Mucosa of descending colon (tissue), 3 donors: ENCODE measurements at regions not wholly inside any gene's neighbourhood (a gene's known extent, or its start where the extent isn't known, plus 50 kb on each side); places are given as distances from the start of the nearest gene placed in this dataset.

Experiments used
- ATAC-seq: fragments of 200-7000 bp; cut with Tn5 transposase; one replicate; pipeline ENCODE4 v1.9.1; 2020; ENCODE audit warnings: mild to moderate bottlenecking, moderate library complexity
- DNase-seq, 3 donors: peaks; one replicate each; pipeline ENCODE4 v3.0.0-alpha.2; 2020
- H3K36me3 ChIP-seq: fragments of 200-600 bp; one replicate; pipeline ENCODE4 v1.8.0; 2021; ENCODE audit warnings: low read depth, mild to moderate bottlenecking
- H3K4me1 ChIP-seq: fragments of 200-600 bp; one replicate; pipeline ENCODE4 v1.8.0; 2021; ENCODE audit warnings: low read depth, mild to moderate bottlenecking
- H3K4me3 ChIP-seq: fragments of 200-600 bp; one replicate; pipeline ENCODE4 v1.8.0; 2021; ENCODE audit warnings: mild to moderate bottlenecking
- H3K9me3 ChIP-seq: fragments of 200-600 bp; one replicate; pipeline ENCODE4 v1.8.0; 2021; ENCODE audit warnings: mild to moderate bottlenecking
- intact Hi-C, 2 donors: fragments of 100-400 bp; cut with DNase I in 1 of 2; cut with micrococcal nuclease in 1 of 2; formaldehyde crosslinking; loops; one replicate each; pipeline versions ENCODE4 v1.11.0 to v1.11.1; 2022; cut with DNase I, micrococcal nuclease
- TF ChIP-seq, protein P1 (sequence below): fragments of 200-600 bp; IDR thresholded peaks from one replicate; pipeline ENCODE4 v1.8.0; 2022; ENCODE audit warnings: antibody characterized with exemption, mild to moderate bottlenecking
- donor health status: DM: no; HTN: no; CAD: no; lungs with moderate emphysema.
- donor health status: DM: no; HTN: no; CAD: no.
- donor health status: DM: no; HTN: yes; CAD: no.

DNA sequence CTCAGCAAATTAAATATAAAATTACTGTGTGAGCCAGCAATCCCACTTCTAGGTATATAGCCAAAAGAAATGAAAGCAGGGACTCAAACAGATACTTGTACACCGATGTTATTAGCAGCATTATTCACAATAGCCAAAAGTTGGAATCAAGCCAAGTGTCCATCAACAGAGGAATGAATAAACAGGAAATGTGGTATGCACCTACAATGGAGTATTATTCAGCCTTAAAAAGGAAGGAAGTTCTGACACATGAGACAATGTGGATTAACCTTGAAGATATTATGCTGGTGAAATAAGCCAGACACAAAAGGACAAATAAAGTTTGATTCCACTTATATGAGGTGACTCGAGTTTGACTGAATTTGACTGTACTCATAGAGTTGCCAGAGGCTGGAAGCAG is 108.3 kb upstream of the DUSP21 start:
- Histone ChIP-seq H3K4me3 (no peak overlapping the region), H3K9me3 (no peaks in the 10 kb centered on the region), H3K4me1 (no peaks in the 10 kb centered on the region), H3K36me3 (no peaks in the 10 kb centered on the region)
- ATAC-seq (no peak), DNase-seq (no peak)
- TF ChIP-seq, protein P1, sequence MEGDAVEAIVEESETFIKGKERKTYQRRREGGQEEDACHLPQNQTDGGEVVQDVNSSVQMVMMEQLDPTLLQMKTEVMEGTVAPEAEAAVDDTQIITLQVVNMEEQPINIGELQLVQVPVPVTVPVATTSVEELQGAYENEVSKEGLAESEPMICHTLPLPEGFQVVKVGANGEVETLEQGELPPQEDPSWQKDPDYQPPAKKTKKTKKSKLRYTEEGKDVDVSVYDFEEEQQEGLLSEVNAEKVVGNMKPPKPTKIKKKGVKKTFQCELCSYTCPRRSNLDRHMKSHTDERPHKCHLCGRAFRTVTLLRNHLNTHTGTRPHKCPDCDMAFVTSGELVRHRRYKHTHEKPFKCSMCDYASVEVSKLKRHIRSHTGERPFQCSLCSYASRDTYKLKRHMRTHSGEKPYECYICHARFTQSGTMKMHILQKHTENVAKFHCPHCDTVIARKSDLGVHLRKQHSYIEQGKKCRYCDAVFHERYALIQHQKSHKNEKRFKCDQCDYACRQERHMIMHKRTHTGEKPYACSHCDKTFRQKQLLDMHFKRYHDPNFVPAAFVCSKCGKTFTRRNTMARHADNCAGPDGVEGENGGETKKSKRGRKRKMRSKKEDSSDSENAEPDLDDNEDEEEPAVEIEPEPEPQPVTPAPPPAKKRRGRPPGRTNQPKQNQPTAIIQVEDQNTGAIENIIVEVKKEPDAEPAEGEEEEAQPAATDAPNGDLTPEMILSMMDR: no peak
- intact Hi-C loops: no loop called here

DNA sequence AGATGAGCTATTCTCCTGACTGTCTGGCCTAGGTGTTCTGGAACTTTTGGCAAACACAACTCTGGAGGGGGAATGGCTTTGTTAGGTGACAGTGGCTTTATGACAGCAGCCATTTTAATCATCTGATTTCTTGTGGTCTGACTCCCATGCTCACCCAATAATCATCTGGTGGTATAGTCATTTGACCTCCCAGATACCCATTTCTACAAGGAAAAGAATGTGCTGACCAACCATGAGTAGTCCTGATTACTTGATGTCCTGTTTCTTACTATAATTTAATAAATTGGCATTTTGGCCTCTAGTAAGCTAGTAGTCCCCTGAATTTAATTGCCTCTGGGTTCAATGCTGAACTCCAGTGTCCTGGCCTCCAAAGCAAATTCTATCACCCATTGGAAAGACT is 109.9 kb upstream of the DUSP21 start:
- intact Hi-C loops: no loop called here
- Histone ChIP-seq H3K9me3 (no peaks in the 10 kb centered on the region), H3K36me3 (no peaks in the 10 kb centered on the region), H3K4me3 (no peak overlapping the region), H3K4me1 (no peaks in the 10 kb centered on the region)
- DNase-seq (no peak), ATAC-seq (no peak)
- TF ChIP-seq, protein P1: no peak

DNA sequence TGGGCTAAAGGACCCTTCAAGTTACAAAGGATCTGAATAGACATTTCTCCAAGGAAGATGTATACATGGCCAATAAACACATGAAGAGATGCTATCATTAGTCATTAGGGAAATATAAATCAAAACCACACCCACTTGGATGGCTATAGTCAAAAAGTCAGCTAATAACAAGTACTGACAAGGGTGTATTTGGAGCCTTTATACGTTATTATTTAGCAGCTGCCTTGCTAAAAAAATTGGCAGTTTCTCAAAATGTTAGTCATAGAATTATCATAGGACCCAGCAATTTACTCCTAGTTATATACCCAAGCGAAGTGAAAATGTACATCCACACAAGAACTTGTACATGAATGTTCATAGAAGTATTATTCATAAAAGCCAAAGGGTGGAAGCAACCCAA is 112.7 kb upstream of the DUSP21 start:
- no peak overlapping the region for H3K4me3 ChIP-seq
- no peaks in the 10 kb centered on the region for H3K4me1 ChIP-seq
- no peaks in the 10 kb centered on the region for H3K36me3 ChIP-seq
- no peak for ATAC-seq
- DNase-seq: no peak
- intact Hi-C loops: no loop called here
- no peaks in the 10 kb centered on the region for H3K9me3 ChIP-seq
- TF ChIP-seq, protein P1: no peak

DNA sequence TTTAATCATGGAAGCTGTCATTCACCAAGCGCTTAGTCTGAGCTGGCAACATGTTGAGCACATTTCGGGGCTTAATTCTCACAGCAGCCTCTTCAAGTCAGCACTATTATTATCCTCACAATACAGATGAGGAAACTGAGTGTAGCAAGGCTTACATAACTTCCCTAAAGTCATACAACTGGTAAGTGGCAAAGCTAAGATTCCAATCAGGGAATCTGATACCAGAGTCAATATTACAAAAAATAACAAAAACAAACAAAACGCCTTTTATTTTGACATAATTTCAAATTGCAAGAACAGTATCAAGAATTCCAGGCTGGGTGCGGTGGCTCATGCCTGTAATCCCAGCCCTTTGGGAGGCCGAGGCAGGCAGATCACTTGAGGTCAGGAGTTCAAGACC is 120.4 kb upstream of the DUSP21 start:
- Histone ChIP-seq H3K4me3 (no peak overlapping the region), H3K36me3 (no peaks in the 10 kb centered on the region), H3K4me1 (no peaks in the 10 kb centered on the region), H3K9me3 (no peaks in the 10 kb centered on the region)
- TF ChIP-seq, protein P1: no peak
- intact Hi-C loops: no loop called here
- DNase-seq (no peak), ATAC-seq (no peak)

DNA sequence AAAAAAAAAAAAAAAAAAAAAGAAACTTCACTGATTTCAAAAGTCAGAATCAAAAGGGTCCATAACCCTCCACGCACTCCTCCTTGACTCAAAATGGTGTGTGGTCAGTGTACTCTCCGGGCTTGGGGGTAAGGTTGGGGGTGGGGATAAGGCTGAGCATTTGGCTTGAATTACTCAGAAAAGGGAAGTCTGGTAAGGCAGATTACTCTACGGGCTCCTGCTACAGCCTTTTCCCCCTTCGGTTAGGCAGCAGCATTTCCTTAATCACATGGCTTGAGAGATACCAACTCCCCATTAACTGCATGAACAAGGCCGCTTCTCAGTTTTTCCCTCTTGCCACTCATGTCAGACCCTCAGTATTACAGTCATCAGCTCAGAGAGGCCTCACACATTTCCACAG is 135.4 kb upstream of the DUSP21 start:
- Histone ChIP-seq H3K4me3 (no peak overlapping the region), H3K4me1 (no peaks in the 10 kb centered on the region), H3K36me3 (no peaks in the 10 kb centered on the region), H3K9me3 (no peaks in the 10 kb centered on the region)
- no peak for DNase-seq
- intact Hi-C loops: no loop called here
- ATAC-seq: no peak
- TF ChIP-seq, protein P1: no peak

DNA sequence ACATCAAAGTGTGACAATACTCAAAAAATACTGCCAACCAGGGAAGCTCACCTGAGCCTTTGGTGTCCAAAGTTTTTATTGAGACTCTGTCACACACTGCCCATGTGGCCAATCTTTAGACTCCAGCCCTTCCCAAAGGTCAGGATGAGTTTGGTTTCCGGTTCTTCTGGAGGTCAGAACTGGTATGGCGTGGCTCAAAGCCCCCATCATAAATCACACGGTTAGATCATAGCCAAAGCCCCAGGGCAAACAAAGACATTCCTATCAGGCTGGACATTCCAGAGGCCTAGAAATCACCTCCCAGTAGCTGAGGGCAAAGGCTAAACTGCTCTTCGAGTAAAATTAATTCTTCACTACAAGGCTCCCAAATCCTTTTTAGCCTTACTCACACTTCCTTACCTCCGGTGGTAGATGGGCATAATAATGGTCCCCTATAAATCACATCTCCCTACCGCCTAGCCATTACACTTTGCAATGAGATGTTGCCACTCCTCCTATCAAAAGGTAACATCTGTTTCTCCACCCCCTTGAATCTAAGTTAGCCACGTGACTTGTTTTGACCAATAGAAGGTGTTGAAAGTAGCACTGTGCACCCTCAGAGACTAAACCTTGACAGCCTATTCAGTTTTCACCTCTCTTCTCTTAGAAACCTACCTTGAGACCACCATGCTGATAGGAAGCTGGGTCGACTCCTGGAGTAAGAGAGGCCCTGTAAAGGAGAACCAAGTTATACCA is 137.8 kb upstream of the DUSP21 start:
- no peak for DNase-seq
- intact Hi-C loops: no loop called here
- no peak for ATAC-seq
- Histone ChIP-seq H3K36me3 (no peaks in the 10 kb centered on the region), H3K4me1 (no peaks in the 10 kb centered on the region), H3K9me3 (no peaks in the 10 kb centered on the region), H3K4me3 (no peak overlapping the region)
- TF ChIP-seq, protein P1: no peak
